ENCODE measurements at regions not wholly inside any gene's neighbourhood (a gene's known extent, or its start where the extent isn't known, plus 50 kb on each side); places are given as distances from the start of the nearest gene placed in this dataset.

DNA sequence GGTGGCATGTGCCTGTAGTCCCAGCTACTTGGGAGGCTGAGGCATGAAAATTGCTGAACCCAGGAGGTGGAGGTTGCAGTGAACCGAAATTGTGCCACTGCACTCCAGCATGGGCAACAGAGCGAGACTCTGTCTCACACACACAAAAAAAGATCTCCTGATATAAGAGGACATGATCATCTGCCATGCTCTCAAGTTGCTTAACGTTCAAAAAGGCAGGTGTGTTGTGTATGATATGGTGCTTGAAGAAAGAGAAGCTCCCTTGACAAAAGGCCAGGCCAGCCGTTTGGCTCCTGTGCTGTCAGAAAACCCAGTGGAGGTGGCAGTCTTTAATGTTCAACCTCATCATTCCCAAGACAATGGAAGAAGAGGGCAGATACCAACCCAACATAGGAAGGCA, 117.3 kb upstream of the PLET1 start:
- H3K27me3 ChIP-seq, result no peaks in the 10 kb centered on the region
- TF ChIP-seq, protein P1, sequence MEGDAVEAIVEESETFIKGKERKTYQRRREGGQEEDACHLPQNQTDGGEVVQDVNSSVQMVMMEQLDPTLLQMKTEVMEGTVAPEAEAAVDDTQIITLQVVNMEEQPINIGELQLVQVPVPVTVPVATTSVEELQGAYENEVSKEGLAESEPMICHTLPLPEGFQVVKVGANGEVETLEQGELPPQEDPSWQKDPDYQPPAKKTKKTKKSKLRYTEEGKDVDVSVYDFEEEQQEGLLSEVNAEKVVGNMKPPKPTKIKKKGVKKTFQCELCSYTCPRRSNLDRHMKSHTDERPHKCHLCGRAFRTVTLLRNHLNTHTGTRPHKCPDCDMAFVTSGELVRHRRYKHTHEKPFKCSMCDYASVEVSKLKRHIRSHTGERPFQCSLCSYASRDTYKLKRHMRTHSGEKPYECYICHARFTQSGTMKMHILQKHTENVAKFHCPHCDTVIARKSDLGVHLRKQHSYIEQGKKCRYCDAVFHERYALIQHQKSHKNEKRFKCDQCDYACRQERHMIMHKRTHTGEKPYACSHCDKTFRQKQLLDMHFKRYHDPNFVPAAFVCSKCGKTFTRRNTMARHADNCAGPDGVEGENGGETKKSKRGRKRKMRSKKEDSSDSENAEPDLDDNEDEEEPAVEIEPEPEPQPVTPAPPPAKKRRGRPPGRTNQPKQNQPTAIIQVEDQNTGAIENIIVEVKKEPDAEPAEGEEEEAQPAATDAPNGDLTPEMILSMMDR (IDR thresholded peaks at IDR 0.05), result no peak
- TF ChIP-seq POLR2A (IDR thresholded peaks at IDR 0.05) (no peak), POLR2AphosphoS5 (IDR thresholded peaks at IDR 0.05) (no peak), EP300 (IDR thresholded peaks at IDR 0.05; ENCODE audit: low read depth) (no peak)
- no peak for DNase-seq
- no peaks in the 10 kb centered on the region for H3K36me3 ChIP-seq
- no peaks in the 10 kb centered on the region for H3K9me3 ChIP-seq
- WGBS, 2 donors (ENCODE audit: low coverage in 1 of 2), result 86 to 100% methylated on average over 2 to 4 of the region's 4 CpGs
- no peak overlapping the region for H3K4me3 ChIP-seq
- no peaks in the 10 kb centered on the region for H3K4me1 ChIP-seq
- intact Hi-C loops (cut with DNase I; ENCODE audit: low total_unique reads), result no loop called here
- no peak overlapping the region for H3K27ac ChIP-seq
- in situ Hi-C loops (cut with MboI; ENCODE audit: low pct_ligation_motif_present in 1 of 4, low pct_unique_long_range_greater_than_20kb in 1 of 4, low sequenced_read_pairs in 3 of 4), result no loop called here

DNA sequence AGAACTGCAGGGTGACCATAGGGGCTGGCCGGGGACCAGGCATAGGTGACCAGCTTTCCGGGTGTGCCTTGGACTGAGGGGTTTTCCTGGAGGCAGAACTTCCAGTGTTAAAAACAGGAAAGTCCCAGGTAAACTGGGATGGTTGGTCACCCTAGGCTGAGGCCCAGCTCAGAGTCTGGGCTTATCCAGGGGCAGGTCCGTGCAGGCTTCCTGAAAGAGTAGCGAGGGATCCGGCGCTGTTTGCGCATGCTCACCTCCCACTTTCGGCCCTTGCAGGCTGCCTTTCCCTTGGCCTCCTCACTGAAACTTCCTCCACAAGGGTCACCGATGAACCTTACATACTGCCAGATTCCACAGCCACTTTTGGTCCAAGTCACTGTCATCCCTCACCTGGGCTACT, 119.8 kb upstream of the PLET1 start:
- TF ChIP-seq EP300 (IDR thresholded peaks at IDR 0.05; ENCODE audit: low read depth) (no peak), POLR2AphosphoS5 (IDR thresholded peaks at IDR 0.05) (no peak), POLR2A (IDR thresholded peaks at IDR 0.05) (no peak)
- TF ChIP-seq, protein P1 (IDR thresholded peaks at IDR 0.05), result no peak
- H3K36me3 ChIP-seq, result no peaks in the 10 kb centered on the region
- intact Hi-C loops (cut with DNase I; ENCODE audit: low total_unique reads), result no loop called here
- no peak overlapping the region for H3K27ac ChIP-seq
- H3K4me3 ChIP-seq, result no peak overlapping the region
- WGBS, 2 donors (ENCODE audit: low coverage in 1 of 2), result 90 to 95% methylated on average over 5 to 9 of the region's 9 CpGs
- H3K27me3 ChIP-seq, result no peaks in the 10 kb centered on the region
- in situ Hi-C loops (cut with MboI; ENCODE audit: low pct_ligation_motif_present in 1 of 4, low pct_unique_long_range_greater_than_20kb in 1 of 4, low sequenced_read_pairs in 3 of 4), result no loop called here
- no peak for DNase-seq
- no peaks in the 10 kb centered on the region for H3K4me1 ChIP-seq
- H3K9me3 ChIP-seq, result no peaks in the 10 kb centered on the region

DNA sequence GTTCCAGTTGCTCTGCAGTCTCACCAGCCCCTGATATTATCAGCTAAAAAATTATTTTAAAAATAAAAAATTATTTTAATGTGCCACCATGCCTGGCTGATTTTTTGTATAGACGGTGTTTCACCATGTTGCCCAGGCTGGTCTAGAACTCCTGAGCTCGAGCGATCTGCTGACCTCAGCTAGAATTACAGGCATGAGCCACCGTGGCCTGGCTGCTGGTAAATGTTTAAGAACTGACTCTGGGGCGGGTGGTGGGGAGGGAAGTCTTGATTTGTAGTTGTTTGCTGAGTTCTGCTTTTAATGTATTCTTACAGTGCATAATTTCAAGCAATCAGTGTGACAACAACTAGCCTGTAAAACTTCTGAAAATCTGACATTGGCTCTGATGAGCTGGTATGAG, 120.9 kb upstream of the PLET1 start:
- intact Hi-C loops (cut with DNase I; ENCODE audit: low total_unique reads), result no loop called here
- Histone ChIP-seq H3K4me3 (no peak overlapping the region), H3K4me1 (no peaks in the 10 kb centered on the region), H3K27me3 (no peaks in the 10 kb centered on the region), H3K27ac (no peak overlapping the region), H3K36me3 (no peaks in the 10 kb centered on the region), H3K9me3 (no peaks in the 10 kb centered on the region)
- in situ Hi-C loops (cut with MboI; ENCODE audit: low pct_ligation_motif_present in 1 of 4, low pct_unique_long_range_greater_than_20kb in 1 of 4, low sequenced_read_pairs in 3 of 4), result no loop called here
- WGBS, 2 donors (ENCODE audit: low coverage in 1 of 2), result 70 to 83% methylated on average over 1 to 5 of the region's 5 CpGs
- DNase-seq, result no peak
- TF ChIP-seq EP300 (IDR thresholded peaks at IDR 0.05; ENCODE audit: low read depth) (no peak), POLR2AphosphoS5 (IDR thresholded peaks at IDR 0.05) (no peak), POLR2A (IDR thresholded peaks at IDR 0.05) (no peak)
- TF ChIP-seq, protein P1 (IDR thresholded peaks at IDR 0.05), result no peak

DNA sequence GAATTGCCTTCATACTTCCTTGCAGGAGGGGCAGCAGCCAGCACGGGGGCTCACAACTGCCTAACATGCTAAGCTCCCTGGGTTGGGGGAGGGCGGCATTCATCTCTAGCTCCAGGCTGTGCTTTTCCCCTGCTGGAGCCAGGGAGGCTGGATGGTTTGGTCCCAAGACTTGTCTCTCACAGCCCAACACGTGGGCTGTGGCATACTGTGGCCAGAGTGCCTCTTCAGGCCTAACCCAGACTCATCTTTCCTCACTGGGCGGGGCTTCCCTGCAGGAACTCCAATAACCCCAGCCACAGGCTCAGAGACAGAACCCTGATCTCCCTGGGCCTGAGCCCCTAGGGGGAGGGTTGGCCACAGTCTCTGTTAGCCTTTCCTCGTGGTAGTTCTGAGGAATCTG, 121.9 kb upstream of the PLET1 start:
- WGBS, 2 donors (ENCODE audit: low coverage in 1 of 2), result 65% methylated on average over 5 of the region's 5 CpGs; no CpG with 5 or more reads in 1 of the 2 donors
- in situ Hi-C loops (cut with MboI; ENCODE audit: low pct_ligation_motif_present in 1 of 4, low pct_unique_long_range_greater_than_20kb in 1 of 4, low sequenced_read_pairs in 3 of 4), result no loop called here

More for the DNA sequence above, 121.9 kb upstream of the PLET1 start:
- Histone ChIP-seq H3K9me3 (no peaks in the 10 kb centered on the region), H3K4me1 (no peaks in the 10 kb centered on the region), H3K4me3 (no peak overlapping the region), H3K36me3 (no peaks in the 10 kb centered on the region), H3K27me3 (no peaks in the 10 kb centered on the region), H3K27ac (no peak overlapping the region)
- no peak for DNase-seq
- intact Hi-C loops (cut with DNase I; ENCODE audit: low total_unique reads), result no loop called here
- TF ChIP-seq POLR2A (IDR thresholded peaks at IDR 0.05) (no peak), POLR2AphosphoS5 (IDR thresholded peaks at IDR 0.05) (no peak), EP300 (IDR thresholded peaks at IDR 0.05; ENCODE audit: low read depth) (no peak)
- TF ChIP-seq, protein P1 (IDR thresholded peaks at IDR 0.05), result no peak

Data from transverse colon (tissue), 4 donors.